VCaP (cell line): ENCODE measurements at regions not wholly inside any gene's neighbourhood (a gene's known extent, or its start where the extent isn't known, plus 50 kb on each side); places are given as distances from the start of the nearest gene placed in this dataset.

Experiments
- H3K27ac ChIP-seq: fragments of 450-650 bp; 2 replicates; pipeline ENCODE4 v1.5.1; 2017
- CTCF ChIP-seq: fragments of 450-650 bp; conservative IDR thresholded peaks from 2 replicates; pipeline ENCODE4 v1.5.1; 2017; ENCODE audit warnings: mild to moderate bottlenecking, moderate library complexity

GRCh38 chr10:32155075-32155516 is 98.9 kb upstream of the KIF5B start:
- peak overlapping the region; percentile 75 for H3K27ac ChIP-seq
- TF ChIP-seq CTCF = no peak

- TF ChIP-seq CTCF = no peak
Measured at GRCh38 chr10:32153931-32154330, 97.7 kb upstream of the KIF5B start.

DNA sequence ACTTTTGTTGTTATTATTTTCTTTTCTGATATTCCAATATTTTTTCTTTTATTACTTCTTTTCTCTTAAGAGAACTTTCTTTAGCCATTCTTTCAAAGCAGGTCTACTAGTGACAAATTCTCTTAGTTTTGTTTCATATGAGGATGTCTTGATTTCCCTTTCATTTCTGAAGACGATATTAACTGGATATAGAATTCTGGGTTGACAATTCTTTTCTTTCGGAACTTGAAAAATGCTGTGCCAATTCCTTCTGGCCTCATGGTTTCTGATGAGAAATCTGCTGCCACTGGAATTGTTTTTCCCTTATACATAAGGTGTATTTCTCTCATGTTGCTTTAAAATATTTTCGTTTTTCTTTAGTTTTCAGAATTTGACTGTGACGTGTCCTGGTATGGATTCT is 97.0 kb upstream of the KIF5B start:
- TF ChIP-seq CTCF = no peak
- H3K27ac ChIP-seq = no peak overlapping the region

More at GRCh38 chr10:32153931-32154330, 97.7 kb upstream of the KIF5B start:
- H3K27ac ChIP-seq = no peak overlapping the region

DNA sequence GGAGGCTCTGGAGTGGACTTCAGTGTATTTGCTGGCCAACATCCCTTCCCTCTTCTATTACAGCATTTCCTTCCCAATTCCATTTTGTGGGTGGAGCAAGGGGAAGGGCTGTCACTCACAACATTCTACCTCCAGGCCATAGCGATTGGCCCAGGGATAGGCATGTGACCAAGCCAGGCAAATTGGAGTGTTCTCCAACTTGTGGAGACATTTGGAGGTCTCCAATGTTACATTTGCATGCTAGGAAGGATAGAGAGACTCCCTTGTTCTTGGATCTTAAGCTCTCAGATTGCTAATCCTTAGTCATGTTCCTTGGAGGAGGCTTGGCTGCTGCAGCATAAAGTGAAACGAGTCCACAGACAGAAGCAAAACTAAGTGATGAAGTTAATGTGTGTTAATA is 95.6 kb upstream of the KIF5B start:
- no peak overlapping the region for H3K27ac ChIP-seq
- TF ChIP-seq CTCF = no peak

DNA sequence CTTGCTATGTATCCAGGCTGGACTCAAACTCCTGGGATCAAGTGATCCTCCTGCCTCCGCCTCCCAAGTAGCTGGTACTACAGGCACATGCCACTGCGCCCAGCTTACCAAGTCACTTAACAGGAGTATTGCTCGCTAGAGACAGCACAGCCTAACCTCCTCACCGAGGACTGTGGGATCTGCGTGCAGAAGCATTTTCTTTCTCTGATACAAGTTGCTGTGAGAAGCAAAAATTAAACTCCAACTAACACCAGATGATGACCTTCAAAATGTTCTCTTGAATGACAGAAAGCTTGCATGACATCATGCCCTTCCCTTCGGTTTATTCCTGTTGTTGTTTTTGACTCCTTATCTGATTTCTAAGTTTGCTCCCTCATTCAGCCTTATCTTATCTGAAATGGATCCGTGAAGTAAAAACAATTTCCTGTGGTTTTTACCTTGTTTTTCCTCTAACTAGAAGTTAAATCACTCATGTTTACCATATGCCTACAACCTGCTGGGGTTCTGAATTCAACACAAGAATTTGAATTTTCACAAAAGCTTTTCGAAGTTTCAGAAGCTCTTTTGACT is 94.4 kb upstream of the KIF5B start:
- H3K27ac ChIP-seq = no peak overlapping the region
- TF ChIP-seq CTCF = no peak

DNA sequence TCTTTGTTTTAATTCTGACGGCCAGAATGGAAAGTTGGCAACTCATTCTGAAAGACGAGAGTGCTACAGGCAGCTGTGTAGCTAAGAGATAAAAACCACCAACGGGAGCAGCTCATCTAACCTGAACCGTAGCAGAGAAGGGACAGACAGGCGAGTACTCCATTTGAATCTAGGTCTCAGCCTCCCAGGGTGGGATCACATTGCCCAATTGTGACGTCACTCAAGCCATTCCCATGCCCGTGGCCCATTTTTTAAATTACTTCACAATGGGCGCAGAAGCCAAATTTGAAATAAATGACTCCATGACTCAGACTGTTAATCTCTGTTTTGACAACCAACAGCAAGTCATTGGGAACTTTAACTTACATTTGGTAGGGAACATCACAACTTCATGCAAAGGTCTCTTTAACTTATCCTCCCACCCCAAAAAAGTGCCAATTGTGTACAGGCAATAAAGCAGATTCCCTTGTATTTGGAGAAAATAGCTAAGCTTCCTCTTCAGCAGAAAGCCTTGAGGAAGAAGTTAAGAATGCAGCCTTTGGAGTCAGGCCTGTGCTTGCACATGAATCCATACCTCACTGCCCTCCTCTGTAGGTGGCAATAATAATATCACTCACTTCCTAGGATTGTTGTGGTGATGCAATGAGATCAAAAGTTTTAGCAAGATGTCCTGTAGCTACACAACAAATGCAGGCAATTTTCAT is 93.2 kb upstream of the KIF5B start:
- H3K27ac ChIP-seq = no peak overlapping the region

GRCh38 chr10:32148864-32149251 is 92.6 kb upstream of the KIF5B start:
- no peak overlapping the region for H3K27ac ChIP-seq
- TF ChIP-seq CTCF = no peak

More for the DNA sequence above, 93.2 kb upstream of the KIF5B start:
- TF ChIP-seq CTCF = no peak
